Chondrocyte (in vitro differentiated cells): ENCODE measurements at regions not wholly inside any gene's neighbourhood (a gene's known extent, or its start where the extent isn't known, plus 50 kb on each side); places are given as distances from the start of the nearest gene placed in this dataset.

Experiments
- DNase-seq: peaks from one replicate; pipeline ENCODE4 v3.0.0; 2021; ENCODE audit warnings: mixed read lengths, low spot score
- H3K27ac Mint-ChIP-seq: one replicate; pipeline ENCODE4 v1.8.0; 2021; ENCODE audit warnings: mild to moderate bottlenecking, moderate library complexity, mixed read lengths; ENCODE audit not compliant: unreplicated experiment
- H3K27me3 Mint-ChIP-seq: 2 replicates; pipeline ENCODE4 v1.8.0; 2021; ENCODE audit warnings: low read depth, mixed read lengths
- H3K36me3 Mint-ChIP-seq: 2 replicates; pipeline ENCODE4 v1.8.0; 2021; ENCODE audit warnings: low read depth, mixed read lengths
- H3K4me1 Mint-ChIP-seq: 2 replicates; pipeline ENCODE4 v1.8.0; 2021; ENCODE audit warnings: low read depth, mild to moderate bottlenecking, mixed read lengths
- H3K4me3 Mint-ChIP-seq: one replicate; pipeline ENCODE4 v1.8.0; 2021; ENCODE audit warnings: mild to moderate bottlenecking, moderate library complexity, mixed read lengths; ENCODE audit not compliant: unreplicated experiment
- H3K9me3 Mint-ChIP-seq: 2 replicates; pipeline ENCODE4 v1.8.0; 2021; ENCODE audit warnings: low read depth, mixed read lengths
- TF ChIP-seq, protein P1 (sequence below): fragments of 200-600 bp; sonication (generic); IDR thresholded peaks from 2 replicates; pipeline ENCODE4 v1.5.0; 2021; ENCODE audit warnings: antibody characterized with exemption, mild to moderate bottlenecking, moderate library complexity

- Mint-ChIP-seq H3K4me1 (no peaks in the 10 kb centered on the region), H3K36me3 (no peaks in the 10 kb centered on the region), H3K9me3 (peaks cover 14% of the 10 kb centered on the region), H3K27ac (no peak overlapping the region), H3K27me3 (peaks cover 5% of the 10 kb centered on the region), H3K4me3 (no peak overlapping the region)
- TF ChIP-seq, protein P1, sequence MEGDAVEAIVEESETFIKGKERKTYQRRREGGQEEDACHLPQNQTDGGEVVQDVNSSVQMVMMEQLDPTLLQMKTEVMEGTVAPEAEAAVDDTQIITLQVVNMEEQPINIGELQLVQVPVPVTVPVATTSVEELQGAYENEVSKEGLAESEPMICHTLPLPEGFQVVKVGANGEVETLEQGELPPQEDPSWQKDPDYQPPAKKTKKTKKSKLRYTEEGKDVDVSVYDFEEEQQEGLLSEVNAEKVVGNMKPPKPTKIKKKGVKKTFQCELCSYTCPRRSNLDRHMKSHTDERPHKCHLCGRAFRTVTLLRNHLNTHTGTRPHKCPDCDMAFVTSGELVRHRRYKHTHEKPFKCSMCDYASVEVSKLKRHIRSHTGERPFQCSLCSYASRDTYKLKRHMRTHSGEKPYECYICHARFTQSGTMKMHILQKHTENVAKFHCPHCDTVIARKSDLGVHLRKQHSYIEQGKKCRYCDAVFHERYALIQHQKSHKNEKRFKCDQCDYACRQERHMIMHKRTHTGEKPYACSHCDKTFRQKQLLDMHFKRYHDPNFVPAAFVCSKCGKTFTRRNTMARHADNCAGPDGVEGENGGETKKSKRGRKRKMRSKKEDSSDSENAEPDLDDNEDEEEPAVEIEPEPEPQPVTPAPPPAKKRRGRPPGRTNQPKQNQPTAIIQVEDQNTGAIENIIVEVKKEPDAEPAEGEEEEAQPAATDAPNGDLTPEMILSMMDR = no peak
- no peak for DNase-seq
Measured at GRCh38 chr10:128825626-128826025, 641.4 kb upstream of the MGMT start.

- TF ChIP-seq, protein P1 = no peak
- Mint-ChIP-seq H3K4me3 (no peak overlapping the region), H3K4me1 (no peaks in the 10 kb centered on the region), H3K27me3 (peaks cover under 1% of the 10 kb centered on the region), H3K36me3 (no peaks in the 10 kb centered on the region), H3K9me3 (no peaks in the 10 kb centered on the region), H3K27ac (no peak overlapping the region)
- no peak for DNase-seq
Measured at GRCh38 chr10:128833671-128834070, 633.4 kb upstream of the MGMT start.

DNA sequence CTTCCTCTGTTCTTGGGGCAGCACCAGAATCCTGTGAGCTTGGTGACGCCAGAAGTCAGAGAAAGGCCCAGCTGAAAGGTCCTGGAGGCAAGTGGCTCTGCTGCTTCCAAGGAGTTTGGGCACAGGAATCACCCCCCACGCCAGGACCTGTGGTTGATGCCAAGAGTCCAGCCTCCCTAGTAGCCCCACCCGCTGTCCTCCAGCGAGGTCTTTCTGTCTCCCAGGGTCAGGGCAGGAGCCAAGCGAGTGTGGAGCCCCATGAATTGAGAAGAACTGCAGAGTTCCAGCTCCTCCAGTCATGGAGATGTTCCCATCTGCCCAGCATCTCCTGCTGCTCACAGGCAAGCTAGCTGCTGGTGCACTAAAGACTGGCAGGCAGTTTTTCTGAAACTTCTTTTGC is 631.7 kb upstream of the MGMT start:
- Mint-ChIP-seq H3K36me3 (no peaks in the 10 kb centered on the region), H3K27me3 (no peaks in the 10 kb centered on the region), H3K4me3 (no peak overlapping the region), H3K4me1 (no peaks in the 10 kb centered on the region), H3K9me3 (no peaks in the 10 kb centered on the region), H3K27ac (no peak overlapping the region)
- TF ChIP-seq, protein P1 = no peak
- no peak for DNase-seq

DNA sequence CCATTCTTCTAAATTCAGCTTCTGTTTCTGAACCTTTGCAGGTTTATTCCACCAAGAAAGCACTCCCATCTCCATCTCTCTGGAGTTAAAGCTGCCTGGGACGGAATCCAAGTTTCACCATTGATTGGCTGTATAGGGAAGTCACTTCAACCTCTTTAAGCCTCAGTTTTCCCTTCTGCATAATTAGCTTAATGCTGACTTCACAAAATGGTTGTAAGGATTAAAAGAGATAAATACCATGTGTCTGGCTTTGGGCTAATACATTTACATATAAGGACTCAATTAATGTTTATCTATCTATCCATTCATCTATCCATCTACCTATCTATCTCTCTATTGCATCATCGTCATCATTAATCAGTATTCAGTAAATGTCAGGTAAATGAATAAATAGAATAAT is 629.6 kb upstream of the MGMT start:
- no peak for DNase-seq
- TF ChIP-seq, protein P1 = no peak
- no peaks in the 10 kb centered on the region for H3K36me3 Mint-ChIP-seq
- no peak overlapping the region for H3K27ac Mint-ChIP-seq
- no peaks in the 10 kb centered on the region for H3K4me1 Mint-ChIP-seq
- H3K27me3 Mint-ChIP-seq = no peaks in the 10 kb centered on the region
- H3K4me3 Mint-ChIP-seq = no peak overlapping the region
- no peaks in the 10 kb centered on the region for H3K9me3 Mint-ChIP-seq

DNA sequence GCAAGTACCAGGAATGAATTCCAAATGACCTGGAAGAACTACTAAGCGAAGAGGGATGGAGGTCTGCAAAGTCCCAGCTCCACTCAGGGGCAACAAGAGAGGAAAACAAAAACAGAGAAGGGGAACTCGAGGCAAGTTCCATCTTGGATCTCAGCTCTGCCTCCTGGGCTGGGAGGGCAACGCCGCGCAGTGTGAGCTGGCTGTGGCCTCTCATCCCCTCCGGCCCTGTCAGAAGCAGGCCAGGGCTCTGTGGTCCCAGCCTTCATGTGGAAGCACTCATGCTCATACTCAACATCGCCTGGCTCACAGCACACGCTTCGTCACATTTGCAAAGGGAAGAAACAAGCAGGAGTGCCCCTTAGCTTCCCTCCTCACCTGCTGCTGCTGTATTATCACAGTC is 627.9 kb upstream of the MGMT start:
- Mint-ChIP-seq H3K27me3 (no peaks in the 10 kb centered on the region), H3K36me3 (no peaks in the 10 kb centered on the region), H3K27ac (no peak overlapping the region), H3K4me3 (no peak overlapping the region), H3K4me1 (no peaks in the 10 kb centered on the region), H3K9me3 (no peaks in the 10 kb centered on the region)
- DNase-seq = no peak
- TF ChIP-seq, protein P1 = no peak
